Renal cortical epithelial cell (primary cell): ENCODE measurements at regions not wholly inside any gene's neighbourhood (a gene's known extent, or its start where the extent isn't known, plus 50 kb on each side); places are given as distances from the start of the nearest gene placed in this dataset.

Source experiments
- DNase-seq: peaks from one replicate; pipeline ENCODE4 v3.0.0-alpha.2; 2011; ENCODE audit warnings: low read depth

DNA sequence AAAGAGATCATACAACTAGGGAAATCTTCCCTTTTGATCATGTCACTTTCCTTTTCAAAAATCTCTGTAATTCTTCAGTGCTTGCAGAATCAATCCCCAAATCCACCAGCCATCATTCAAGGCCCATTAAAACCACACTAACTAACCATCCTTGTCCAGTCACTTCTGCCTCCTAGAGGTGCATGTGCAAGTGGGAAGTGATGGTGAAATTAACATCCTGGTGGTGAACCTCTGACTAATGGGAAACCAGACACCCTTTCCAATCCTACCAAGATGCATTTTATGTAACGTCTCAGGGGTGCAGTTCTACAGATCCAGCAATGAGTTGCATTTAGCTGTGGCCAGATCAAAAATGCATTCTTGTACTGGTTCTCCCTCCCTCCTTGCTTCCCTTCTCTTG lies 341.8 kb downstream of the RAPGEF2 start:
- DNase-seq = peak; percentile 61

DNA sequence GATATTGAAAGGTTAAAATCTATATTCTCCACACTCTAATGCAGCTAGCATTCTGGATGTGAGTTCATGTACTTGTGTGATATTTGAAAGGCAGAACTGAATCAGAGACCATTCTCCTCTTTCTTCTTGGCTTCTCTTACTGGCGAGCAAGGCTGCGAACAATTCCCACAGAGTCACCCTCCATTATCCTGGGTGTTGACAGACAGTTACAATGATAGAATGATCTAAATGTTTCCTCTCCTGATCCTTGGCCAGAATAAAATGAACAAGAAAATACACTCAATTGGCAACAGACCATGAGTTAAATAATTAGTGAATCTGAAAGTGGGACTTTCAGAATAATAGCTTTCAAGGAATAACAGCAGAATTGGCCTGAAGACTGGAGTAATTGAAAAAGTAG lies 342.8 kb downstream of the RAPGEF2 start:
- DNase-seq = no peak

DNA sequence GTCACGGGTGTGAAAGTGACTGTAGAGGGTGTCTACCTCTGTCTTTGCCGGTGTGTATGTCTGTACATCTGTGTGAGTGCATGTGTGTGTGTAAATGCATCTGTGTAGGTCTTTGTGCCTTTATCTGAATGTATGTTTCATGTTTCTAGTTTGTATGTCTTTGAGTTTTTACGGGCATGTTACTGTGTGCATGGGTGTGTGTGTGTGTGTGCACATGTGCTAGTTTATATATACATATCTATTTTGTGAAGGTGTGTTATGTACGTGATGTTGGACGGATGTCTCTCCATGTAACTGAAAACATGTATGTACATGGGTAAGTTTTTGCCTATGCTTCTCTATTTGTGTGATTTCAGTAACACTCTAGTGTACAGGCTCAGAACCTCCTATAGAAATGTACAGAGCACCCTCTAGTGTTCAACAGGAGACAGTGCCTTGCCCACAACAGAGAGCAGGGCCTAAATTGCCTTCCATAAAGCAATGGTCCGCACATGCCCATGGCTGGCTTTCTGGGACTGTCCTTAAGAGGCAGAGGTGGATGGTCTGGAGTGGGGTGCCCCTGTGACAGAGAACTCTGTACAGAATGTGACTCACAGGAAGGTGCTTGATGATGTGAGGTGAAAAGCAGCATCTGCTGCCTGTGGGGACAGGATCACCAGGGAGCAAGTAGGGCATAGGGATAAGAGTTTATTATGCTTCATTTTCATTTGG lies 343.5 kb downstream of the RAPGEF2 start:
- peak; percentile 77 for DNase-seq

DNA sequence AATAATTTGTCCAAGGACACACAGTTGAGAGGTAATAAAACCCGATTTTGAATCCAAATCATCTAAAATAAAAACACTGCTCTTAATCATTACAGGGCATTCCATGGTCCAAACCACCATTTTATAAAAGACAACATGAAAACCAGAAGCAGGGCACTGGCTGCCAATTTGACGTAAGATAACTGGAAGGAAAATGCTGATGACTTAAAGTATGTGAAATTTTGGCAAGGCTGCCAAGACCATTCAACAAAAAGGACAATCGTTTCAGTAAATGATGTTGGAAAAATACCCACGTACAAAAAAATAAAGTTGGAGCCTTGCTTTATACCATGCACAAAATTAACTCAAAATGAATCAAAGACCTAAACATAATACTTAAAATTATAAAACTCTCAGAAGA lies 344.4 kb downstream of the RAPGEF2 start:
- no peak for DNase-seq

DNA sequence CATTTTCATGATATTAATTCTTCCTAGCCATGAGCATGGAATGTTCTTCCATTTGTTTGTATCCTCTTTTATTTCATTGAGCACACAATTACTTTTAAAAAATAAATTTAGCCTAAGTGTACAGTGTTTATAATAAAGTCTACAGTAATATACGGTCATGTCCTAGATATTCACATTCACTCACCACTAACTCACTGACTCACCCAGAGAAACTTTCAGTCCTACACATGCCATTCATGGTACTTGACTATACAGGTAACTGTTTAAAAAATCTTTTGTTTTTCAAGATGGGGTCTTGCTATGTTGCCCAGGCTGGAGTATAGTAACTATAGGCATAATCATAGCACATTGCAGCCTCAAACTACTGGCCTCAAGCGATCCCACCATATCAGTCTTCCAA lies 348.1 kb downstream of the RAPGEF2 start:
- no peak for DNase-seq

DNA sequence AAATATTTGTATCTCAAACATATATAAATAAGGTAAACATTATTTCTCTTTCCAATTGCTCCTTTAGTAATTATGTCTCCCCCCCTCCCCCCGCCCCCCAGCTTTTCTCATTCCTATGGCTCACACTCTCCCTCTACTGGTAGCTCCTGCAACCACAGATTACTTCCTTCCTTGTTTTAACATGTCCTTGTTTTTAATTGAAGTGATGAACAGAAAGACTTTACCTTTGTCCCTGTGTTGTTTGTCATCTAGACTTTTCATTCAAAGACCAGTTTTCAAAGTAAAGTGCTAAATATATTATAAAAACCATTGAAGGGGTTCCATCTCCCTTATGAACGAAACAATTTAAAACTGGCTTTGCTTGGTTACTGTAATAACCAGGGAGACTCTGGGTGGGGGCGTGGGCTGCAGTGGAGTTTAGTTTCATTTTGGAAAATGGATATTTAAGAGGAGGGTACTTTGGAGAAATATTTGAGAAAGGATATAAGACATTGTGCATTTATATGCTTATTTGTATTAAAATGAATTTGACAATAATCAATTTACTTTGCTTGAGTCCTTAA lies 352.9 kb downstream of the RAPGEF2 start:
- DNase-seq = peak; percentile 60

DNA sequence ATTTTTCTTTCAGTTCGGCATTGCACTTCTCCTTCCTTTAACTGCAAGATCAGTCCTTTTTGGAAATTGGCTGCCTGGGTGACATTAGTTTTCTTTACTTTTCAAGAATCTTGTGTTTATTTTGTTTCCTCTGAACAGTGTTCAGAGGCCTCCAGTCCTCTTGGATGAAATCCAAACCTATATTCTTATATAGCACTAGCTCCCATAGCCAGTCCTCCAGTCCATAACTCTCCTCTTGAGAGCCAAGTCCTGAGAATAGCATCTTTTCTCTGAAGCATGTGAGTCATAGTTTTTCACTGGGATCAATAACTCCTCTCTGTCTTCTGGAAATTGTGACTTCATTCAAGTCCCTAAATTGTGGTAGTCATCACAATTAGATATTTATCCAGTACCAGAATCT lies 357.5 kb downstream of the RAPGEF2 start:
- no peak for DNase-seq

DNA sequence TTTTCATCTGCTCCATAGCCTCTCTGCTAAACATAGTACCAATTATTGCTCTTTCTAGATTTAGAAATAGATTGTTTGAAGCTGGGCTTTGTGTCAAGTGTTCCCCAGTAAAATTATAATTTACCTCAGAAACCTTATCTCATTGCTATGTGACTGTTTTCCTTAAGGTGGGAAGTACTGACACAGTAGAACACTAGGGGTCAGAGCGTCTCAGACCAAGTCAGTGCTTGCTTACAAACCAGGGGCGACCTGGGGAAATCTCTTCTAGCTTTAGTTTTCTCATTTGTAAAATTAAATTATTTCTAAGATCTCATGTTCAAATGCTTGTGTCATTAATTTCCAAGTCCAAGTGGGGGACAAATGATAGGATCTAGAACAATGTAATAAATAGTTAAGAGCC lies 360.4 kb downstream of the RAPGEF2 start:
- no peak for DNase-seq

DNA sequence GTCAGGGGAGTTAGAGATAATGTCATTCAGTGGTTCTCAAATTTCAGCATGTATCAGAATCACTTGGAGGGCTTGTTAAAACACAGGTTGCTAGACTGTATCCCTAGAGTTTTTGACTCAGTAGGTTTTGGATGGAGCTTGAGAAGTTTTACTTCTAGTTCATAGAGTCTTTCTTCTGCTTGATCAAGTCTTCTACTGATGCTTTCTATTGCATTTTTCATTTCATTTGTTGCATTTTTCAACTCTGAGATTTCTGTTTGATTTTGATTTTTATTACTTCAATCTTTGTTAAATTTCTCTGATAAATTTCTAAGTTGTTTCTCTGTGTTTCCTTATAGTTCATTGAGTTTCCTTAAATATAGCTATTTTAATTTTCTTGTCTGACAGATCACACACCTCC lies 361.4 kb downstream of the RAPGEF2 start:
- DNase-seq = no peak

DNA sequence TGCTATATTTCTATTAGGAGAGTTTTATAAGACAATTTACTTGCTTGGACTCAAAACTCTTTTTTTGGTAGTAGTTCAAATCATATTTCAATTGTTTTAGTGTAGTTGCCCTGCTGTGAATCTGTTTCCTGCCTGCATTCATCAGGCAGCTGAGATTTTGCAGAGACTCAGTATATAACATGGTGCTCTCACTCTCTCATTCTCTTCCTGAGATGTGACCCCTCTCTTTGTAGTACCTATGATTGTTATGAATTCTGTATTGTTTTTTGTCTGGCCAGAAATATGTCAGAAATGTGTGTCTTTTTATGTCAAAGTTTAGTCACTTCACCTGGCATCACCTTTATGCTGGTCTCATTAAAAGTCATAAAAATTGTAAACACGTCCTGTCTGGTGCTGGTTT lies 374.0 kb downstream of the RAPGEF2 start:
- DNase-seq = no peak

DNA sequence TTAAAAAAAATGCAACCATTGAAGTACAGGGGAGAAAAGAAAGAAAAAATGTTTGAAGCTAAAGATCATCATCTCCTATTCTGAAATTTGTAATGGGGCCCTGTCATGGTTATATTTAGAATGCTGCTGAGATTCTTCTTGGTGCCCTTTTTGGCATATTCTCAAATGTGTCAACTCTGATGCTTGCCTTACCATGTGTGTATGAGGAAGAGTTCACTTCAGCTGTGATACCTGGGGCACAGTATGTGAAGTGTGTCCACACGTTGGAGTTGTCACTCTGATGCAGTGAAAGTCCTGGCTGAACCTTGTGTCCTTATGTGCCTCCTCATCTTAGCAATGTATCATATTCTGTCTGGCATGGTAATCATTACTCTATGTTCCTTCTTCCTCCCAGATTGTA lies 377.9 kb downstream of the RAPGEF2 start:
- no peak for DNase-seq

DNA sequence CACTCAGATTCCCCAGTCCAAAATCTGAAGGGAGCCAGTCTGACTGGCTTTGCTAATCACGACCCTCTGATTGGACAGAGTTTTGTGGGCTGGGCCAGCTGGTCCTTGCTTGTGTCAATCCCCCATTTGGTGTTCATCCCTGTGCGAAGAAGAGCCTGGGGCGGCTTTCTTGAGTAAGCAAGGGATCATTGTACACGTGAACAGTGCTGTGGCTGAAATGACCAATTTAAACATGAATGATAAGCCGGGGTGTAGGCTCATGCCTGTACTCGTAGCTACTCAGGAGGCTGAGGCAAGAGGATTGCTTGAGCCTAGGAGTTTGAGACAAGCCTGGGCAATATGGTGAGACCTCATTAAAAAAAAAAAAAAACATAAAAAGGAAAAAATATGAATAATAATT lies 379.1 kb downstream of the RAPGEF2 start:
- DNase-seq = no peak

DNA sequence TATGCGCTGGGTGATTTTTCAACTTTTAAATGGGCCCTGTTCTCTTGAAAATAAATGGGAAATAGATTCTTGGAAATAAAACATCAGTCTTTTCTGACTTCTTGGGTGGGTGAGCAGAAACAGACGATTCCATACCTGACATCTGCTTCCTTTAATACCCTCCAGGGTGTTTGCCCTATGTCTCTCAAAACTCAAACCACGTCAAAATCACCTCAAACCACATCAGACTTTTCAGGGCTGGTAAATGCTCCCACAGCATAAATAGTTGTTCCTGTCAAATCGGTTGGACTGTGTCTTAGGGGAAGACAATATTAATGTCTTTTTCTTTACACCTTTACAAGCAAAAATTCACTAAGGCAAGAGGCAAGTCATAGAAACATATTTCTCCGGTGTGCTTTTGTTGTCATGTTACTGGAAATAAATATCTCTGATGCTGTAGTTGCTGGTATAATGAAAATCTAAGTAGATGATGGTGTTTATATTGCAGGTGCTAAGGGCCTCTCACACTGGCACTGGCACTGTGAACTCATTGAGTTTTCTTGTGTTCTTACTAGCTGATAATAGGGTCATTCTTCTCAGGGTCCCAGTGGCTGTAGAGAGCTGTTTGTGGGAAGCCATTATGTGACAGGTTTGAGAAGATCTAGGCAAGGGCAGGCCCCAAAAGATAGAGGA lies 380.4 kb downstream of the RAPGEF2 start:
- DNase-seq = no peak

DNA sequence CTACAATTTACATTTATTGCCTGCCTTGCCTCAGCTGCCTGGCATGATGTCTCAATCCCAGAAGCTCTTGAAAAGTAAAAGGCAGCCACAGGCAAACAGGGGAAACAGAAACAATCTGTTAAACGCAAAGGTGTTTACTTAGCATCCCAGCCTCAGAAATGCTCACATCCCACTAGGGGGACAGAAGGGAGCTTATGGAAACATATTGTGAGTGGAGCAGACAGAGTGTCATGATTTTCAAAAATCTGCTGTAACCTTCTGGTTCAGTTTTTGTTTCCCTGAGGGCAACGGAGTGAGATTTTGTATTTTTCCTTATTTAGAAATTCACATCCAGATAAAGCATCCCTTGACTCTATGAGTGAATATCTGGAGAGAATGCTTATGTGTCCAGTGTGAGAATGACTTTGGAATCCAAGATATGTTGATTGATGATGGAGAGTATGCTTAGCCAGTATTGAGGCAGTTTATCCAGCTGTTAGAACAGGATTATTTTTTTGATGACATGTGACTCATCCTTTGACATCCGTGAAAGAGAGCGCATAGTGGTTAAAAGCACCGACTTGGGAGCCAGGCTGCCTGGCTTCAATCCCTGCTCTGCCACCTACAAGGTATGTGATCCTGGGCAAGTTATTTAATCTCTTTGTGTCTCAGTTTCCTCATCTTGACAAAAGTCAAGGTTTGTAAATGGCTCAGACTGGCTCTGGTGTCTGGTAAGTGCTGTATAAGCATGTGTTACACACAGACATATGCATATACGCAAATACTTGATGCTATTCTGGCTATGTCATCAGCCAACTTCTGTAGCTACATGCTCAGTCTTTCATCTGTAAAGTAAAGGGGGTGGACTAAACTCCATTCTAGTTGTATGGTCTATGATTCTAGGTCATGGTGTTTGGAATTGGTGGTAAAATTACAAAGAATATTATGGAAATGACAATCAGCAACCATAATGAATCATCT lies 381.2 kb downstream of the RAPGEF2 start:
- no peak for DNase-seq

DNA sequence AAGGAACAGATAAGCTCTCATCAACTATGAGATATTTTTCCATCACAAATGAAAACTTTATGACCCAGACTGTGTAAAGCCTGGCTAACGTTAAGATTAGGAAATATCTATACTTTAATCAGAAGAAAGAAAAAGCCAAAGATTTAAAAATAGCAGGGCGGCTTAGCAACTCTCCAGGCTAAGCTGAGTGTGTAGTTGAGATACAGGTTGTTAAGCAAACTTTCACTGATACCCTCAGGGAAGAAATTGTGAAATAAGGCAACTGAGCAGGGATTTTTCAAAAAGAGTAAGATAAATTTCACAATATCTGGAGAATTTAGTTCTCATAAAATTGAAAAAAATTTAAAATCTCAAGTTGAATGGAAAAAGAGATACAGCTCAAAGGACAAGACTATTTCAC lies 382.0 kb downstream of the RAPGEF2 start:
- DNase-seq = peak; percentile 20

DNA sequence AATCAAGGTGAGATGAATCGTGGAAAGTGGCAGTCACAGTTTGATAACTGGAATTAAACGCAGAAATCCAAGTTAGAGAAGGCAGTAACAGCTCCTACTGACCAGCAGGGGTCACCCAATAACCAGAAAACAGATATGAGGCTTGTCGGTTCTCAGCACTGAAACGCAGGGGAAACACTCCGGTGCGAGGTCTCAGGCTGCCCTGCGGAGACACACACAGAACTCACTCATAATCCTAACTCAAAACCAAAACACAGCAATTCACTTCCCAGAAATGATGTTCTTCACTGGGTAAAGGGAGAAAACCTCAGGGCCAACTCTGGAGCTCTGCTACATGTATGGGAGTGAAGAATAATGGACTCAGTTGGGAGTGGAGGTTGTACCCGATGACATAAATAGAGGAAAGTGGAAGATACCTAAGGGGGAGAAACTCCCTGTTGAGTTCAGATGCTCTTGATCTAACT lies 384.4 kb downstream of the RAPGEF2 start:
- peak; percentile 67 for DNase-seq

DNA sequence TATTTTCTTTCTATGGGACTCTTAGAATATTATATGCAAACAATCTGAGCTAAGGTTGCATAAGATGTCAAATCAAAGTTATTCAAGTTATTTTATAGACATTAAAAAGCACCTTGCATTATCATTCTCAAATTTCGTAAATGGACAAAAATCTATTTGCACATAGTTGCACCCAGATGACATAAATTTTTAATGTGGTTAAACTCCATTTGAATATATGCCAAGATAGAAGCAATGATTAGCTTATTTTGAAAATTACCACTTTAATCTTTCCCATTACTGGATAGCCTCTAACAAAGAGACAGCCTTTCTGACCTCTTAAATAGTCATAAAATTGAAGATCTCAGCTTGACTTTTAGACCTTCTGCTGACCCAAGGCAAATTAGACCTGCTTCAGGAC lies 386.8 kb downstream of the RAPGEF2 start:
- no peak for DNase-seq

DNA sequence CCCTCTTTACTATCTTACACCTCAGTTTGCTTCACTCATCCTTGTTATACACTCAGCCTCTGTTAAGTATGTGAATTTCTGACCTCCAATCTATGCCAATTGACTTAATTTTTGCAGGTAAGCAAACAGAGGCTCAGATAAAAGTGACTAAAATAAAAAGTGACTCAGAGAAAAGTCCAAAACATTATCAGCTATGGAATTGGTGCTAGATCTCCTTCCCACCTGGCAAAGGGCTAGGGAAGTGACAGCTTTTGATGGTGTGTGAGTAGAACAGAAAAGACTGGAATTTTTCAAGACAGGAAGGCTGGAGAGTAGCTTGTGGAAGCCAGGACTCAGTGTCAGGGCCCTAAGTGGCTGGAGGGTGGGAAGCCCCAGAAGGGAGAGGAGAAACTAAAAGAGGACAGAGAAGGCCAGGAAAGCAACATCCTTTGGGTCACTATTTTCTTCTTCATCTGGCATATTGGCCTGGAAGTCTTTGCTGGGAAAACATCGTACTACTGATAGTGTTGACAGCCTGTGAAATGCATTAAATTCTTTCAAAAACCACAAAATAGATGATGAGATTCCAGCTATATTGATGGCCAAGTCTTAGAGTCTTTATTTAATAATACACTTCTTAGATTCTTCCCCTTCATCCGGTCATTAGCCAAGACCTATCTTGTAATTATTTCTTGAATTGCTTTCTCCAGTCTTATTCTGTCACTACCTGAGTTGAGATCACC lies 392.8 kb downstream of the RAPGEF2 start:
- no peak for DNase-seq

DNA sequence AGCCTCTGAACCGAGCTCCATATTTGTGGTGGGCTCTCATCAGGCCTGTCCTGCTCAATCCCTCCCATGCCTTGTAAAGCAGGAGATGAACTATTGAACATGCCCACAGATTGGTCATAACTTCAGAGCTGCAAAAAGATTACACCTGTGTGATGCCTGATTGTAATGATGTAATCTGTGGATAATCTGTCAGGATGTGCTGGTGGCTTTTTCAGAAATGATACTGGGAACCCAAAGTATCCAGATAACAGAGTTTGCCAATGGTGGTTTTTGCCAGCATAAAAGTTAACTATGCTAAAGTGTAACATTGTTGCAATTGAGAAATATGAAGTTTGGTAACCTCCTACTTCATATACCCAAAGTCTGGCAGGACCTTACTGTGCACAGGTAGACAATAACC lies 393.4 kb downstream of the RAPGEF2 start:
- no peak for DNase-seq

DNA sequence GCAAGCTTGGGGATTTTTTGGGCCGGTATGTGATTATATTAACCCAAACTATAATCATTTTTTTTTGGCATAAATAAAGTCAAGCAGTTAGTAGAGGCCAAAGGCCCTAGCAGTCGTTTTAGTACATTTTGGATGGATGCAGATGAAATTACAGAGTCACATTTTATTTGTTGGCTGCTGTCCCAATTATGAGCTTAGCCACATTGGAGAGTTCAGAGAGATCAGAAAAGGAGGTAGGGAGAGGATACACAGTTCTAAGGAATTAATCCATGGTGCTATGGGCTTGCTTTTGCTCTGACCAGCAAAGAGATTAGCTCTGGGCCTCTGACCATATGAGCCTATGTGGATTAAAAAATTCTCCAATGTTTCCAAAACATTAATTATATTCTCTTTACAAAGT lies 395.1 kb downstream of the RAPGEF2 start:
- no peak for DNase-seq

DNA sequence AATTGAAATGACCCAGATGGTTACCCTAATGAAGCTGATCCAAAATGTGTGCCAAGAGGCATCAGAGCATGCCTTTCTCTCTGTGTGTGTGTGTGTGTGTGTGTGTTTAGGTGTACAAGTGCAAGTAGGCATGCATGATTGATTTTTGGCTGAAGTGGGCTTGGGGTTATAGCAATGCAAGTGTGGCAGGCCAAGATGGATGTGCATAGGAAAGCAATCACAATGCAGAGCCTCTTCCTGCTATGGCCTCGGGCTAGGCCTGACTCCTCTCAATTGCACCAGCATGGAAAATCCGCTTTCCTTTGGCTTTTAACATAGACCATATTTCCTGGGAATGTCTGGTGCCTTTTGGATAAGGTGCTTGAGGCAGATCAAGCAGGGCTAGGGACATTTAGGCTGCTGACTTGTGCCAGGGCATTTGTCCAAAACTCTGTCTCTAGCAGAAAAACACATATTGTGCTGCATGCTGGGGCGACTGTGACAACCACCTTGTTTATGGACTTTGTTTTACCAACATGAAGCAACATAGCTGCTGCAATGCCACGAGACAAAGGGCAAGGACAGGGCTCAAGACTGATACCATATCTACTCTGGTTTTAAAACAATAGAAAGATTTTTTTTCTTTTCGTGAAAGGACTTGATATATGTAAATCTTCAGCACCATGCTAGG lies 395.7 kb downstream of the RAPGEF2 start:
- peak; percentile 43 for DNase-seq
